Endometrium (tissue), 2 donors: ENCODE measurements at regions not wholly inside any gene's neighbourhood (a gene's known extent, or its start where the extent isn't known, plus 50 kb on each side); places are given as distances from the start of the nearest gene placed in this dataset.

ENCODE experiments used
- FAIRE-seq: peaks from 2 replicates; lab custom pipeline; 2012; peaks lifted over from hg19 to GRCh38; lab: Jason Lieb, UNC
- donor health status: control.
- donor health status: control.

DNA sequence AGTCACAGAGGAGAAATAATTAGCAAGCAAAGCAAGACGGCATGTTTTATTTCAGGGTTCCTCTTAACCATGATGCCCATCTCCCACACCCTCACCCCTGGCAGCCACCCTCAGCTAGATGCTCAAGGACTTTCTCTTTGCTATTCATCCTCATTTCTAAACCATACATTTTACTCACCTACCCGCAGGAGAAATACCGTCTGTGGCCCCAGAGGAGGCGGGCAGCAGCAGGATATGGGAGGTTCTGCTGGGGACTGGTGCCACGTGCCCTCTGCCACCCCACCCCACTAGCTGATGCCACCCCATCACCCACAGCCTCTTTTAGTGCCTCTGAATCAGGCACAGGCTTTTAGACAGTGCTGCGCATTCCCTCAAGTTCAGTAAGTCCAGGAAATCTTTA is 168.7 kb upstream of the ITGB1 start:
- FAIRE-seq, result no peak

DNA sequence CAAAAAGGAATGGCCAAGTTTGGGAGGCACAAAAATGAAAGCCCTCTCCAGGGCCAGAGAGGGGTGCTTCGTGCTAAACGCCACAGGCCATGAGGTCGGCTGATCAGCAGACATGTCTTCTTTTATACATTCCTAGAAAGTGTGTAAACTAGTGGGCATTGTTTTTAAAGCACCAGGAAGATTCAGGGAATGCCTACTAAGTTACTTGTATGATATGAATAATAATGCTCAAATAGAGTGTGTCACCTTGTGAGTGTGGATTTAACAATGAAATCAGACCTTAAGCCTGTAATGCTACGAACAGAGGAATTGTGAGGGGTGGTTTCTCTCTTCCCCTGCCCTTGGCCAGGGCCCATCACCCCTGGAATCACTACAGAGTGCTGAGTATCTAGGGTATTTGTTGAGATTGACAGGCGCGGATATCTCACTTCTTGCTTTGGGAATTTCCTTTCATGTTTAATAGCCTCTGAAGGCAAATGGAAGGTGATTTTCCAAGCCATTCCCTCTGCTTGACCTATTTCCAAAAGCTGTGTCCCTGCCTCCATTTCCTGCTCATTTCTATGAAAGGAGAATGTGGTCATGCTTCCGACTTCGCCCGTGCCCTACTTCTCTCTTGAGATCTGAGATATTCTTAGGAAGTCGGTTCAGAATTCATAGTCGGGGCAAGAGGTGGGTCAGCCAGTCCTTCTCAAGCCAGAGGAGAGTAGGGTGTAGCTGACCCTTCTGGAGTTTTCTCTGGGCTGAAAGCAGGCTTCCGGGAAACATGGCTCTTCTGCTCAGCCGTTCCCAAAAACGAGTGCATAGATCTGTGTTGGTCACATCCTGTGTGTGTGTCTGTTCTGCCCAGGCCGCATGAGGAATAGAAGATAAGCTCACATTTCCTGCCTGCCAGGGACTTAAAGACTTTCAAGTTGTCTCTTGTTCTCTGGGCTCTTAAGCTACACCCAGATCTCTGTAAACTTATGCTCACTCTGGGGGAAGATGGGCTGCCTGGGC is 167.8 kb upstream of the ITGB1 start:
- FAIRE-seq, result no peak

DNA sequence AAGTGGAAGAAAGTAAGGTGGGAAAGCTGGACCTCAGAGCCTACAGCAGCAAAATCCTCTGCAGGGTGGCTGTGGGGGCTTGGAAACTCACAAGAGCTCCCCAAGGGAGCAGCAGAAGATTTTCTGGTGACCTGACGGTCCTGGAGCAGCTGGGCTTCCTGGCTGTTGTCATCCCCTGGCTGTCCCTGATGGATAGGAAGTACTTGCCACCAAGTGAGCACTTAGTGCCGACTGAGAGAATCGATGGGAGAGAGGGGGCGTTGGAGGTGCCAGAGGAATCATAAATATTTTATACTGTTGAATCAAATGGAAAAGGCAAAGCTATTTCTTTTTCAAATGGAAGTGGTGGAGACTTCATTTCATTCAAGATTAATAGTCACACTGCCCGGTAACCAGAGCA is 167.1 kb upstream of the ITGB1 start:
- no peak for FAIRE-seq

- no peak for FAIRE-seq
Observed at GRCh38 chr10:33123680-33124079, 165.7 kb upstream of the ITGB1 start.

- FAIRE-seq, result no peak
Observed at GRCh38 chr10:33122014-33122809, 164.2 kb upstream of the ITGB1 start.

- no peak for FAIRE-seq
Observed at GRCh38 chr10:33120700-33121099, 162.7 kb upstream of the ITGB1 start.

GRCh38 chr10:33120275-33120674 is 162.2 kb upstream of the ITGB1 start:
- FAIRE-seq, result no peak

GRCh38 chr10:33117816-33118215 is 159.8 kb upstream of the ITGB1 start:
- no peak for FAIRE-seq

DNA sequence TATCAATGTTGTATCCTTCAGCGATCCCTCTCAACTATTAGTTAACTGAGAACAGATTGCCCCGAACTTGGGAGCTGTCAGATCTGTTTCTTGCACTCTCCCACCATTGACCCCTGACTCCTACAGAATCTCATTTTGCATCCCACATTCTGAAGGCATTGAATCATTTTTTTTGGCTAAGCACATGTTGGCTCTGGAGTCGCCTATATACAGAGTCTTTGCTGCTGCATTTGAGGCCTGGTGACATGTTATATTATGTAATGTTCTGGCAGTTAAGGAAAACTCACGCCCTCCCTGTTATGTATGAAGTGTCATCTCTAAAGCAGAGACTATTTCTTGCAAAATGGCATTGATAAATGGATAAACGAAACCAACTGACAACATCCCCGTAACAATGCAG is 159.2 kb upstream of the ITGB1 start:
- FAIRE-seq, result no peak

- FAIRE-seq, result no peak
Observed at GRCh38 chr10:33115738-33116719, 158.0 kb upstream of the ITGB1 start.

DNA sequence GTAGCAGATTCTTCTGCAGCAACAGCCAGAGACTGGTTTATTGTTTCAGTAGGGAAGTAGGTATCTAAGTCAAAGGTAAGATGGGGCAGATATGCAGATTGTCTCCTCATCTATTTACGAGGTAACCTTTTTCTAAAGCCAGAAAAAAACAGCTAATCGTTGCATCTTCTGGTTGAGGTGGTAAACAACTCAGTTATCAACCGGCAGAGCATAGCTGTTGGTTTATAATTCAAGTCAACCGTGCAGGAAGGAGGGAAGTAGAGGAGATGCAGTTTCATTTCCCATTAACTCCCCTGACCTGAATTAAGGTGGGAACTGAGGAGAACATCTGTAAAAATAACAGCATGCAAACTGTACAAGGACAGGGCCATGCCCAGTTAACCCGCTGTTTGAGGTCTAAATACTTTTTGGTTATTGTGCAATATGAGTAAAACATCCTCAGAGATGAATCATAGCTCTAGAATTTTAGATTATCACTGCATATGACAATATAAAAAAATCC is 156.5 kb upstream of the ITGB1 start:
- no peak for FAIRE-seq

DNA sequence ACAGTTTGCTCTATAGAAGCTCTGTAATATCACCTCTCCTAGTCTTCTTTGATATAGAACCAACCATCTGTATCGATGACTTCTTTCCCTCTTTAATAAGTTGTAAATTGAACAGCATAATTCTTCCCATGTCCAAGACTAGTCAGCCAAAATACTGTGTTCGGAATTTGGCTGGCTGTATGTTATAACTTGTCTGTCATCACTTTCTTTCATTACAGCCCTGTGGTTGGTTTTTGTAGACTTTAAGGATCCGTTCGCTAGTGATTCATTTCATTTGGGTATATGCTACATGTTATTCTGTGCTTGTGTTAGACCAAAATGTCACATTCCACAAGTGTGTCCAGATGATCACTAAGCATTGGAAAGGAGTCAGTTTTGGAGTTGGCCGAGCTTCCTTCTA is 155.4 kb upstream of the ITGB1 start:
- no peak for FAIRE-seq

DNA sequence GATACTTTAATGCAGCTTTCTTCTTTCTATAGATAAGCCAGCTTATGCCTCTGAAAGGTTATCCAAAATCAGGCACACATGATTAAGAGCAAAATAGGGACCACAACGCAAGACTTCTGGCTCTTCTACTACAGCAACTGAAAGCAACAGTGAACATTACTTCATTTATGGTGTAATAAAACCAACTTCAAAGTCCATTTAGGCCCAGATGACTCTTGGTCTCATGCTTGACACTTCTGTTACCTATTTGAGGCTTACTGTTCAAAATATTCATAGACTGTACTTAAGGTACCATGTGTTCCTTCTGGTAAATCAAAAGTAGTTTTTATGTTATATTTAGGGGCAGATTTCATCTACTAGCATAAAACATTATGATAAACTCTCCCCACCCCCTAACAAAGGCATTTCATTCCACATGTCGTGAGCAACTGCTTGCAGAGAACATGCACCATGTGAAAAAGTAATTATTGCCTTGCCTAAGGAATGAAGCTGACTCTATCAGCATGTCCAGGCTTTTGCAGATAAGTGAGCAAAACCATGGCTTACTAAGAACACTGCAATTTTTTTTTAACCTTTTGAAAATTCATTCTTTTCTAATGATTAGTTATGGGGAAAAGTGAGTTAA is 154.9 kb upstream of the ITGB1 start:
- FAIRE-seq, result no peak

- no peak for FAIRE-seq
Observed at GRCh38 chr10:33111488-33112051, 153.5 kb upstream of the ITGB1 start.

DNA sequence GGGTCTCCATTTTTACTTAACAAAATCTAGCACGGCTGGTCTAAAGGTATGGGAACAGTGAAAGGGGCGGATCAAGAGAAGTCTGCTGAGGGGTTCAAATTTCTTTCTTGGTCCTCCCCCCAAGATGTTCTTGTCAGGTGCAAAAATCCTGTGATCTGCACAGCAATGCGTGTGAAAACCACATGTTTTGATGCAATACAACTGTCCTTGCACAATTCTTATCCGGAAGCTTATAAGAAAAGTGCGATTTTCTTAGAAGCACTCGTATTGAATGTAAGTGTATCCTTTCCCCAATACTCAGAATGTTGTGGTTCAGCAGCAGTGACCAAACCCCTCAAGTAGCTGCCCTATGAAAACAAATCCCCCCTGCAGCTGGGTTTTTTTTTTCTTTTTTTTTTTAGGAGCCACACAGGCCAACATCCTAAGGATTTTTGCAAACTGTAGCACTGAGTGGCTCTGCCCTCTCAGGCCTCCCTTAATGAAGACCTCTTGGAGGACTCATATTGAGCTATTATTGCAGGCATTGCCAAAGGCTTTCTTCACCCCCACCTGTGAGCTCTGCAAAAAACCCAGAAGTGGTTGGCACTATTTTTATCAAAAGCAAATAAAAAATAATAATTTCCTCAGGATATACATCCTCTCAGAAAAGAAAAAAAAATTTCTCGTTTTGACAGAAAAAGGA is 151.9 kb upstream of the ITGB1 start:
- no peak for FAIRE-seq

DNA sequence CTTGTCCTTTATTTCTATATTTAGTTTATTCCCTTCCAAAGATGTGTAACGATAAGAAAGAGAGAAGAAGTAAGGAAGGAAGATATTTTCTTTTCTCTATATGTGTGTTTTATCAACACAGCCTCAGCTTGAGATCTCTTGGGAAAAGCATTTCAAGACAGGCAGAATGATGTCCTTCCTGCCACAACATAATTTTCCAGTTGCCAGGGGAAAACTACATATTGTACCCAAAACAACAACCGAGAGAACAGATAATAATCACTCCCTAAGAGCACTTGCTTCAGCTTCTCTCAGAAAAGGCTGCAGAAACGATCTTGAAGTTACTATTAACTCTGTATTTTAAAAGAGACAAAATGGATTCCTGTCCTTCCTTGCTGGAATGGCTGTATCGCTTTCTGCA is 151.4 kb upstream of the ITGB1 start:
- FAIRE-seq, result no peak

DNA sequence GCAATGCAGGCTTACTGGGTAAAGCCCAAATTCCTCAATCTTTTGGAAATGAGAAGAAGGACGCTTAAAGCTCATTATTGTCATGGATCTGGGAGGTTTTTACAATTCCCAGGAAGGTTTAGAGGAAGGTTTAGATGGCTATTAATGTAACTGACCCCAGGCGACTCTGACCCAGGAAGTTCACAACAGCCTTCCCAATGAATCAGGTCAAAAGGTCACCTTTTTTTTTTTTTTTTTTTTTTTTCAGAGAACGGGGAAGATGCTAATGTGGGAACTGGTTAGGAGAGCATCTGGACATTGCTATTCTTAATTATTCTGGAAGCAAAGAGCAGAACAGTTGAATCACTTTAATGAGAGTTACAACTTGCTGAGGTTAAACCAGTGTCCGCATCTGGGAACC is 149.9 kb upstream of the ITGB1 start:
- FAIRE-seq, result no peak

GRCh38 chr10:33106767-33107166 is 148.7 kb upstream of the ITGB1 start:
- FAIRE-seq, result no peak

DNA sequence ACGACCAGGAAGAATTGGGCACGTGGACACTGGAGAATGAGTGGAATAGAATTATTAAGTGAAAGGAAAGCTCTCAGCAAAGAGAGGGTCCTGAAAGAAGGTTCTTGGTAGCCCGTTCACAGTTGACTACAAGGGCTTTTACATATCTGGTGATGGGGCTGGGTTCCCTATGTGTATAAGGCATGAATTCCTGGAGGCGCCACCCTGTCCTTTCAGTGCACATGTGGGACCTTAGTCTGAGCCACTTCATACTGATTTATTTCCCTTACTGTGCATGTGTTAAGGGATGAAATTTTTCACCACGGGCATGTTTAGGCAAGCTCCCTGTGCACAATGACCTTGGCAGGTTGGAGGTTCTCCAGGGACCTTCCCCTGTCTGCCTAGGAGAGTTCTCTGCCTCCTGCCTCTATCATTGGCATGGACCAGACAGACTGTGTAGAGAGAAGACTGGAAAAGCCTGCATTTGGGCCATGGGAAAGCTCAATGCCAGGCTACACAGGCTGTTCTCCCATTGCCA is 145.9 kb upstream of the ITGB1 start:
- FAIRE-seq, result no peak

GRCh38 chr10:33102071-33102470 is 144.0 kb upstream of the ITGB1 start:
- FAIRE-seq, result no peak
